B cell (primary cell): ENCODE measurements at regions not wholly inside any gene's neighbourhood (a gene's known extent, or its start where the extent isn't known, plus 50 kb on each side); places are given as distances from the start of the nearest gene placed in this dataset.
"Not testable (repeated sequence)": the region's sequence is repeated elsewhere in the genome, so short reads cannot be mapped to it uniquely, and the experiment has no call there.

ENCODE experiments used
- EZH2 ChIP-seq: IDR thresholded peaks from 2 replicates; pipeline ENCODE4 v1.6.1; 2012; ENCODE audit warnings: borderline replicate concordance, low read depth, mild to moderate bottlenecking, moderate library complexity, low read length; ENCODE audit not compliant: insufficient read depth, poor library complexity, severe bottlenecking
- TF ChIP-seq, protein P1 (sequence below): fragments of 200-600 bp; IDR thresholded peaks from one replicate; pipeline ENCODE4 v1.8.0; 2022; ENCODE audit warnings: antibody characterized with exemption, mild to moderate bottlenecking

- TF ChIP-seq, protein P1, sequence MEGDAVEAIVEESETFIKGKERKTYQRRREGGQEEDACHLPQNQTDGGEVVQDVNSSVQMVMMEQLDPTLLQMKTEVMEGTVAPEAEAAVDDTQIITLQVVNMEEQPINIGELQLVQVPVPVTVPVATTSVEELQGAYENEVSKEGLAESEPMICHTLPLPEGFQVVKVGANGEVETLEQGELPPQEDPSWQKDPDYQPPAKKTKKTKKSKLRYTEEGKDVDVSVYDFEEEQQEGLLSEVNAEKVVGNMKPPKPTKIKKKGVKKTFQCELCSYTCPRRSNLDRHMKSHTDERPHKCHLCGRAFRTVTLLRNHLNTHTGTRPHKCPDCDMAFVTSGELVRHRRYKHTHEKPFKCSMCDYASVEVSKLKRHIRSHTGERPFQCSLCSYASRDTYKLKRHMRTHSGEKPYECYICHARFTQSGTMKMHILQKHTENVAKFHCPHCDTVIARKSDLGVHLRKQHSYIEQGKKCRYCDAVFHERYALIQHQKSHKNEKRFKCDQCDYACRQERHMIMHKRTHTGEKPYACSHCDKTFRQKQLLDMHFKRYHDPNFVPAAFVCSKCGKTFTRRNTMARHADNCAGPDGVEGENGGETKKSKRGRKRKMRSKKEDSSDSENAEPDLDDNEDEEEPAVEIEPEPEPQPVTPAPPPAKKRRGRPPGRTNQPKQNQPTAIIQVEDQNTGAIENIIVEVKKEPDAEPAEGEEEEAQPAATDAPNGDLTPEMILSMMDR = not testable (repeated sequence)
- not testable (repeated sequence) for TF ChIP-seq EZH2
These were observed 138.7 kb upstream of the GOLGA6L6 start for GRCh38 chr15:20680257-20680815.
